Endothelial cell of umbilical vein (primary cell): ENCODE measurements at regions not wholly inside any gene's neighbourhood (a gene's known extent, or its start where the extent isn't known, plus 50 kb on each side); places are given as distances from the start of the nearest gene placed in this dataset.

Source experiments
- BruUV-seq: library from RNA; stranded (reverse); fragments of 400-500 nt; replicated peaks from 2 replicates; lab custom pipeline; 2021; lab: Mats Ljungman, UMichigan
- CTCF ChIA-PET: fragments of 300-600, 350-600 bp; sonication (Branson Sonifier 250); formaldehyde crosslinking; loops from one replicate; lab custom pipeline; 2021; ENCODE audit warnings: antibody characterized with exemption, inconsistent platforms; lab: Charles Lee
- POLR2A ChIA-PET: fragments of 300-600, 350-600 bp; sonication (Branson Sonifier 250); formaldehyde crosslinking; loops from one replicate; lab custom pipeline; 2021; ENCODE audit warnings: antibody characterized with exemption, inconsistent platforms; lab: Charles Lee
- DNase-seq: peaks from one replicate; pipeline ENCODE4 v3.0.0-alpha.2; 2011; ENCODE audit warnings: low read depth, low spot score
- FAIRE-seq: peaks from 2 replicates; lab custom pipeline; 2011; peaks lifted over from hg19 to GRCh38; lab: Jason Lieb, UNC
- H2AFZ ChIP-seq: 2 replicates; pipeline ENCODE4 v1.6.0; 2012; ENCODE audit warnings: low read depth, low read length, control low read depth, inconsistent platforms
- H3K27ac ChIP-seq: 2 replicates; pipeline ENCODE4 v1.5.1; 2011; ENCODE audit warnings: low read depth, mild to moderate bottlenecking, control low read depth, low read length, moderate library complexity; ENCODE audit not compliant: insufficient read depth
- H3K27me3 ChIP-seq, 2 experiments: 2 replicates each; pipeline versions ENCODE4 v1.6.0 to v1.6.1; 2011; ENCODE audit warnings: low read length in 2 of 2, mixed read lengths in 1 of 2; ENCODE audit not compliant: control insufficient read depth in 2 of 2, insufficient read depth in 2 of 2
- H3K36me3 ChIP-seq, 2 experiments: 2 replicates in 1 of 2; 3 replicates in 1 of 2; pipeline ENCODE4 v1.5.1; 2011; ENCODE audit warnings: low read length in 2 of 2, mild to moderate bottlenecking in 1 of 2, moderate library complexity in 1 of 2; ENCODE audit not compliant: control insufficient read depth in 2 of 2, insufficient read depth in 2 of 2; ENCODE audit errors: extremely low read depth in 1 of 2
- H3K4me1 ChIP-seq: 3 replicates; pipeline ENCODE4 v1.5.1; 2011; ENCODE audit warnings: mild to moderate bottlenecking, low read length; ENCODE audit not compliant: control insufficient read depth, insufficient read depth; ENCODE audit errors: extremely low read depth
- H3K4me2 ChIP-seq: 2 replicates; pipeline ENCODE4 v1.6.1; 2011; ENCODE audit warnings: low read length, control low read depth, mixed read lengths; ENCODE audit not compliant: insufficient read depth
- H3K4me3 ChIP-seq, 3 experiments: fragments of 200-600 bp in 1 of 3; sonication (generic), shearing (Covaris generic) in 1 of 3; replicated peaks in 1 of 3; 2 replicates each; pipeline ENCODE4 v1.5.1; 2011 to 2016; ENCODE audit warnings: control low read depth in 3 of 3, low read length in 3 of 3, mild to moderate bottlenecking in 2 of 3, inconsistent platforms in 1 of 3, low read depth in 1 of 3, moderate library complexity in 1 of 3; ENCODE audit not compliant: insufficient read depth in 1 of 3
- H3K79me2 ChIP-seq: 2 replicates; pipeline ENCODE4 v1.6.0; 2012; ENCODE audit warnings: low read length, inconsistent platforms; ENCODE audit not compliant: control insufficient read depth, insufficient read depth
- H3K9ac ChIP-seq: replicated peaks from 2 replicates; pipeline ENCODE3; 2011; ENCODE audit warnings: low read length, control low read depth; ENCODE audit not compliant: insufficient read depth; ENCODE audit errors: extremely low read depth
- H3K9me1 ChIP-seq: replicated peaks from 3 replicates; pipeline ENCODE4 v1.6.0; 2011; ENCODE audit warnings: mild to moderate bottlenecking, low read length; ENCODE audit not compliant: control insufficient read depth, insufficient read depth; ENCODE audit errors: extremely low read depth
- H3K9me3 ChIP-seq: replicated peaks from 2 replicates; pipeline ENCODE4 v1.5.1; 2012; ENCODE audit warnings: low read length, inconsistent platforms; ENCODE audit not compliant: control insufficient read depth, insufficient read depth
- H4K20me1 ChIP-seq: replicated peaks from 2 replicates; pipeline ENCODE3; 2011; ENCODE audit warnings: mild to moderate bottlenecking, low read length; ENCODE audit not compliant: control insufficient read depth, insufficient read depth; ENCODE audit errors: extremely low read depth
- EZH2 ChIP-seq: IDR thresholded peaks from 2 replicates; pipeline ENCODE4 v1.6.1; 2012; ENCODE audit warnings: borderline replicate concordance, low read depth, mild to moderate bottlenecking, moderate library complexity, low read length, inconsistent platforms; ENCODE audit not compliant: severe bottlenecking
- FOS ChIP-seq: IDR thresholded peaks from 2 replicates; pipeline ENCODE4 v1.6.1; 2011; ENCODE audit warnings: mild to moderate bottlenecking, low read length, moderate library complexity, borderline replicate concordance; ENCODE audit not compliant: insufficient read depth
- GATA2 ChIP-seq: IDR thresholded peaks from 2 replicates; pipeline ENCODE4 v1.7.0; 2011; ENCODE audit warnings: low read depth, mild to moderate bottlenecking, moderate library complexity, mixed read lengths, low read length; ENCODE audit not compliant: insufficient read length, insufficient read depth
- MYC ChIP-seq: IDR thresholded peaks from one replicate; pipeline ENCODE4 v1.6.1; 2011; ENCODE audit warnings: mild to moderate bottlenecking, low read depth, low read length
- POLR2A ChIP-seq: IDR thresholded peaks from 2 replicates; pipeline ENCODE4 v1.6.1; 2012; ENCODE audit warnings: low read depth, mild to moderate bottlenecking, control low read depth, low read length
- POLR2AphosphoS5 ChIP-seq: IDR thresholded peaks from 2 replicates; pipeline ENCODE4 v1.6.1; 2012; ENCODE audit warnings: low read depth, mild to moderate bottlenecking, control low read depth, low read length, moderate library complexity; ENCODE audit not compliant: insufficient read depth
- dilution Hi-C: fragments of 300-500 bp; cut with MboI; formaldehyde crosslinking; loops from one replicate; pipeline ENCODE4 v1.15.0; 2019; ENCODE audit warnings: low sequenced_read_pairs; ENCODE audit not compliant: extremely low pct_ligation_motif_present
- intact Hi-C: fragments of 100-400 bp; cut with micrococcal nuclease; formaldehyde crosslinking; loops from one replicate; pipeline ENCODE4 v1.10.0; 2022
- TF ChIP-seq, protein P1 (sequence below): IDR thresholded peaks from 2 replicates; pipeline ENCODE4 v1.6.1; 2011; ENCODE audit not compliant: insufficient read depth, insufficient read length
- TF ChIP-seq, protein P2 (sequence below), 2 donors: IDR thresholded peaks; 1 replicate in 1 of 2; 2 replicates in 1 of 2; pipeline ENCODE4 v1.5.1; 2011; ENCODE audit warnings: low read length in 2 of 2, mild to moderate bottlenecking in 2 of 2, moderate library complexity in 2 of 2, control low read depth in 1 of 2, inconsistent platforms in 1 of 2, low read depth in 1 of 2; ENCODE audit not compliant: insufficient read depth in 1 of 2; ENCODE audit errors: extremely low read depth in 1 of 2

DNA sequence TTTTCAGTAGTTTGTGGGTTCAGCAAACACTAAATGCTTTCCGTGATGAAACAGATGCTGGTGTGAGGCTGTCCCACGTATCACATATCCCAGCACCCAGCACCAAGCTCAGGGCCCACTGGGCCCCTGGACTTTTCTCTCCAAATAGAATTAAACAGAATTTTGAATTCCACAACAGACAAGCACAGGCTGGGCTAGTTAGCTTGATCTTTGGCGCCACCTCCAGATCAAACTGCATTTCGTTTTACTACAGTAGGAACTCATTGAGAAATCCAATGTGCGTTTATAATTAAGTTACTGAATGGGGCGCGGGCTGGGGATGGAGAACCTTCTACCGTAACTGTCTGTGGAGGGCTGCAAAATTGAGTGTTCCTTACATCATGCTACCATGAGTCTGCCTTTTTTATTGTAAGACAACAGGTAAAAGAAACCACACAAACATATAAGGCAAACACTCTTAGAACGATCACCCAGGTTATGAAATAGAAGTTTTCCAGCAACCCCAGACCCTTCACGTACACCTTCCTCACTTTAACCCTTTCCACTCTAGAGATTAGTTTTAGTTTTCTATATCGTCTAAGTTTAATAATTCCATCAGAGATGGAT, 107.8 kb downstream of the ZFP64 start:
- Histone ChIP-seq H3K4me2 (no peak overlapping the region), H3K9me3 (peaks cover 8% of the 10 kb centered on the region), H2AFZ (no peak overlapping the region), H3K79me2 (no peaks in the 10 kb centered on the region), H4K20me1 (no peaks in the 10 kb centered on the region), H3K9me1 (no peaks in the 10 kb centered on the region), H3K4me1 (no peaks in the 10 kb centered on the region), H3K9ac (no peak overlapping the region), H3K4me3 (no peak overlapping the region), H3K27ac (no peak overlapping the region), H3K27me3 (no peaks in the 10 kb centered on the region), H3K36me3 (peaks cover 21 to 22% of the 10 kb centered on the region in 2 experiments)
- TF ChIP-seq GATA2 (no peak), MYC (no peak), POLR2AphosphoS5 (no peak), EZH2 (no peak), FOS (no peak), POLR2A (no peak)
- TF ChIP-seq, protein P1, sequence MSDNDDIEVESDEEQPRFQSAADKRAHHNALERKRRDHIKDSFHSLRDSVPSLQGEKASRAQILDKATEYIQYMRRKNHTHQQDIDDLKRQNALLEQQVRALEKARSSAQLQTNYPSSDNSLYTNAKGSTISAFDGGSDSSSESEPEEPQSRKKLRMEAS = no peak
- TF ChIP-seq, protein P2, sequence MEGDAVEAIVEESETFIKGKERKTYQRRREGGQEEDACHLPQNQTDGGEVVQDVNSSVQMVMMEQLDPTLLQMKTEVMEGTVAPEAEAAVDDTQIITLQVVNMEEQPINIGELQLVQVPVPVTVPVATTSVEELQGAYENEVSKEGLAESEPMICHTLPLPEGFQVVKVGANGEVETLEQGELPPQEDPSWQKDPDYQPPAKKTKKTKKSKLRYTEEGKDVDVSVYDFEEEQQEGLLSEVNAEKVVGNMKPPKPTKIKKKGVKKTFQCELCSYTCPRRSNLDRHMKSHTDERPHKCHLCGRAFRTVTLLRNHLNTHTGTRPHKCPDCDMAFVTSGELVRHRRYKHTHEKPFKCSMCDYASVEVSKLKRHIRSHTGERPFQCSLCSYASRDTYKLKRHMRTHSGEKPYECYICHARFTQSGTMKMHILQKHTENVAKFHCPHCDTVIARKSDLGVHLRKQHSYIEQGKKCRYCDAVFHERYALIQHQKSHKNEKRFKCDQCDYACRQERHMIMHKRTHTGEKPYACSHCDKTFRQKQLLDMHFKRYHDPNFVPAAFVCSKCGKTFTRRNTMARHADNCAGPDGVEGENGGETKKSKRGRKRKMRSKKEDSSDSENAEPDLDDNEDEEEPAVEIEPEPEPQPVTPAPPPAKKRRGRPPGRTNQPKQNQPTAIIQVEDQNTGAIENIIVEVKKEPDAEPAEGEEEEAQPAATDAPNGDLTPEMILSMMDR (IDR thresholded peaks at IDR 0.05; ENCODE audit: extremely low read depth in 1 of 2, insufficient read depth in 1 of 2, low read depth in 1 of 2, low read length in 2 of 2) = peak; percentile 51 to 56
- intact Hi-C loops (loop anchor here (1.0 to 5.0 kb wide), 7 partner anchors 81 to 1096 kb away; no protein-coding TSS in a partner anchor), dilution Hi-C loops (no loop called here)
- DNase-seq (peak; percentile 75), FAIRE-seq (peak; percentile 81)
- CTCF ChIA-PET = interaction anchor here (0.7 to 5.5 kb wide), 20 partner anchors 10 to 671 kb away, joined by 3 to 47 read pairs (median 5); no protein-coding TSS in a partner anchor
- POLR2A ChIA-PET = interaction anchor here (0.5 kb wide), 1 partner anchor 340 kb away, joined by 5 read pairs; no protein-coding TSS in a partner anchor
- BruUV-seq = no TSS peak
